AG09319 (cell line): ENCODE measurements at regions not wholly inside any gene's neighbourhood (a gene's known extent, or its start where the extent isn't known, plus 50 kb on each side); places are given as distances from the start of the nearest gene placed in this dataset.

Experiments used
- DNase-seq: peaks from one replicate; pipeline ENCODE4 v3.0.0-alpha.2; 2010; ENCODE audit warnings: low read depth; ENCODE audit errors: extremely low read depth
- CTCF ChIP-seq: IDR thresholded peaks from 2 replicates; pipeline ENCODE4 v1.5.1; 2011; ENCODE audit warnings: low read depth, mild to moderate bottlenecking, inconsistent platforms, low read length, moderate library complexity

- no peak for DNase-seq
Observed at GRCh38 chr20:24337069-24337468, 132.4 kb upstream of the SYNDIG1 start.

GRCh38 chr20:24334830-24335229 lies 134.6 kb upstream of the SYNDIG1 start:
- no peak for DNase-seq
- no peak for TF ChIP-seq CTCF

More at GRCh38 chr20:24337069-24337468, 132.4 kb upstream of the SYNDIG1 start:
- no peak for TF ChIP-seq CTCF

GRCh38 chr20:24332956-24333355 lies 136.5 kb upstream of the SYNDIG1 start:
- DNase-seq: no peak
- no peak for TF ChIP-seq CTCF

GRCh38 chr20:24331939-24332338 lies 137.5 kb upstream of the SYNDIG1 start:
- TF ChIP-seq CTCF: no peak
- no peak for DNase-seq

GRCh38 chr20:24328901-24329300 lies 140.5 kb upstream of the SYNDIG1 start:
- no peak for DNase-seq
- TF ChIP-seq CTCF: no peak

GRCh38 chr20:24321973-24322372 lies 147.5 kb upstream of the SYNDIG1 start:
- DNase-seq: no peak
- TF ChIP-seq CTCF: no peak

GRCh38 chr20:24318569-24319352 lies 150.7 kb upstream of the SYNDIG1 start:
- no peak for TF ChIP-seq CTCF
- no peak for DNase-seq
